SKM-1 (cell line): ENCODE measurements at regions not wholly inside any gene's neighbourhood (a gene's known extent, or its start where the extent isn't known, plus 50 kb on each side); places are given as distances from the start of the nearest gene placed in this dataset.
"Not testable (repeated sequence)": the region's sequence is repeated elsewhere in the genome, so short reads cannot be mapped to it uniquely, and the experiment has no call there.

Source experiments
- DNase-seq: peaks from one replicate; lab custom pipeline; 2025; ENCODE audit not compliant: unreplicated experiment; lab: John Stamatoyannopoulos, UW

DNA sequence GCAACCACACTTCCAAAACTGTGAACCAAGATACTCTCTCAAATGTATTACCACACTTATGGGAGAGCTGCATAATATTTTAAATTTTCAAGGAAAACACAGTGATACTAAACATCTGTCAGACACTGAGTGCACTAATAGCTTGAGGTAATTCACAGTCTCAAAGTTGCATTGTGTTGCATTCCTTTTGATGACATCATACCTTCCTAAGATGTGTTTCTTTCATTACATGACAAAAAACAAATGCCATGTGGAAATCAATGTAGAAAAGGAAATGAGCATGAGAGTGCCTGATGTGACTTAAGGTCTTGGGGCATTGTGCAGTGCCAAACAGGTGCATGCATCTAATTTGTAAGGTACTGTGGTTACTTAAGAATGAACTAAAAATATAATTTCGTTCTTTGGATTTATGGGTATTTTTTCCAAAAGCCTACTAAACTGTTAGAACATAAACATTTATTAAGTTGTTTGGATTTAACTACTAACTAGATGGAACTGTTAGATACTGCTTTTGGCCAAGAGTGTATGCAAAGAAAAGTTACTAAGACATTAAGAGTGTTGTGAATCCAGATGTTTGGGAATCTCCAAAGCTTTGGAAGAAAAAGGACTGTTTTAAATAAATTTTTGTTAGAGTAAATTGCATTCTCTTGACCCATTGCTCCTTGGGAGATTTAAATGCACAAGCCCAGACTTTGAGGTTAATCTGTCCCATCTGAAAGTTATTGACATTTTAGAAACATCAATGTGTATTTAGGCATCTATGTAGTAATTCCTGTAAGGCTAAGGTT lies 496.2 kb upstream of the SEMA3D start:
- no peak for DNase-seq

DNA sequence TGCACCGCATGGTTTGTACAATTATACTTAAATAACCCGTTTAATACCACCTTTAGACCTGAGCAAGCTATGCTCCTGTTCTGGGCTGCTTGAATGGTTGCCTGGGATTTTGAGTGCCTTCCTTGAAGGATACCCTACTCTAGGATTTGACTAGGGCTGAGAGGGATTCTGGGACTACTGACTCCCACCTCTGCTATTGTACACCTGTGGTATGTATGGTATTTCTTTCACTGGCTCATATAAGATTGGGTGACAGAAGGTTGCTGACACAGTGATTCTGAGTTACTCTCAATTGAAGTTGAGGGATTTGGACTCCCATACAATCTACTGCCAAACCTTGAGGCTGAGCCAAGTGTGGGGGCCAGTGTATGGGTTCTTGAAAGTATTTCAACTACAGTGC lies 494.4 kb upstream of the SEMA3D start:
- DNase-seq = no peak

DNA sequence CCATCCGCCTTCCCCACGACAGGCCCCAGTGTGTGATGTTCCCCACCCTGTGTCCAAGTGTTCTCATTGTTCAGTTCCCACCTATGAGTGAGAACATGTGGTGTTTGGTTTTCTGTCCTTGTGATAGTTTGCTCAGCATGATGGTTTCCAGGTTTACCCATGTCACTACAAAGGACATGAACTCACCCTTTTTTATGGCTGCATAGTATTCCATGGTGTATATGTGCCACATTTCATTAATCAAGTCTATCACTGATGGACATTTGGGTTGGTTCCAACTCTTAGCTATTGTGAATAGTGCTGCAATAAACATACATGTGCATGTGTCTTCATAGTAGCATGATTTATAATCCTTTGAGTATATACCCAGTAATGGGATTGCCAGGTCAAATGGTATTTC lies 488.2 kb upstream of the SEMA3D start:
- DNase-seq = not testable (repeated sequence)

DNA sequence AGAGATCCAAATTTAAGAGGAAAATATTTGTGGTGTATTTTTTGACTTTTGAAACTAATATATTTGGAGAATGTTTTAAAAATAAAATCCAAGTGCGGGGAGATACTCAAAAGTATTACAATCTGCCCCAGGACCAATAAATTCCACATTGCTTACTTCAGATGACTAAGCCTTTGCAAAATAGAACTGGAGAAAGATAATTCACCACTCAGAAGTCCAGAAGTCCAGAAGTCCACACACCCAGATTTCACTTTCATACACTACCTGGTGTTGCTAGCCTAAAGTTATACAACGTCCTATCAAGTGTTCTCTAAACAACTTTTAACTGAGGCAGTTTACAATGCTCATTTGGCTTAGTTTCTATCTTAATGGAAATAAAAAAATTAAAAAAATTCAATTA lies 487.0 kb upstream of the SEMA3D start:
- DNase-seq = no peak

DNA sequence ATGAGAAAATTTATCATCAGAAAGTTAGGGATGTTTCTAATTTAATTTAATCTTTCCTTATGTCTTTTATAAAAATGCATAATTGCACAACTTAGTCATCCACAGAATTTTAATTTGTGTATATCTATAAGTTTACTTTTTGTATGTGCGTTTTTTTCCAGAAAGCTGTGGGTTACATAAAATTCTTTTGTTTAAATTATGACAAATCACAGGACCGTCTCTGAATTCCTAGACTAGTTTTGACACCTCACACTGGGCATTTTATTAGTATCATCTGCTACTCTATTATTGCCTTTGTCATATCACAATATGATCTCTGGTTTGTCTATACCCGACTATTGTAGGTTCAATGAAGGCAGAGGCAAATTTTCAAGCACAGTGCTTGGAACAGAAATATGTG lies 482.4 kb upstream of the SEMA3D start:
- no peak for DNase-seq

DNA sequence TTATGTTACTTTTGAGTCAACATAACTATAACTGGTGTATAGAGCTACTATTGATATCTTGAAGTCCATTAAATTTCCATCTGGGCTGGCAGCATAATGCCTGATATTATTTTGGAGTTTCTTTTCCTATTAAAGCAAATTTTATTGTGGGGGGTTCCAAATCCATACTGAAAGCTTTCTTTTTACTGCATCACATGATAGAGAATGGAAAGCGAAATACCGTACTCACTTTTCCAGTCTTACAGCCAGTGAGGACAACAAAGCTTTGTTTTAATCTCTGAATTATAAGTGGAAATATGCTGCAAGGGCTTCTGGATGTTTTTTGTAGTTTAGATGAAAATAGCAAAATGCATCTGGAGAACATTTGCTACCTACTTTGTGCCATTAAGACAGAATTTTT lies 477.5 kb upstream of the SEMA3D start:
- DNase-seq = no peak

DNA sequence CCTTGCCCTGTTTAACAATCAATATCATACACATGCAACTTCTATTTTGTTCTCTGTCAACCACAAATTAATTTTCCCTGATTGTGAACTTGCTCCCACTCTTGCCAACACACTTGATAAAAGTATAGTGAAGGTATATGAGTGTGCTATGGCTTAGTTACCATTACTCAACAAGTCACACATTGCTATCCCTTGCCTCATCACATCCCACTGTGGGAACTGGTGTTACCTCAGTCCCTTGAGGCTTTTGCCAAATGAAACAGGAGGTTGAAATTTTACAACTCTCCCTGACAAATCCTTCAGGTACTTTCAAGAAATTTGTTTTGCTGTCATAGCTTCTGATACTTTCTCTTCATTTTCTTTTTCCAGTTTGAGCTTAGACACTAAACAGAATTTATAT lies 472.5 kb upstream of the SEMA3D start:
- no peak for DNase-seq

DNA sequence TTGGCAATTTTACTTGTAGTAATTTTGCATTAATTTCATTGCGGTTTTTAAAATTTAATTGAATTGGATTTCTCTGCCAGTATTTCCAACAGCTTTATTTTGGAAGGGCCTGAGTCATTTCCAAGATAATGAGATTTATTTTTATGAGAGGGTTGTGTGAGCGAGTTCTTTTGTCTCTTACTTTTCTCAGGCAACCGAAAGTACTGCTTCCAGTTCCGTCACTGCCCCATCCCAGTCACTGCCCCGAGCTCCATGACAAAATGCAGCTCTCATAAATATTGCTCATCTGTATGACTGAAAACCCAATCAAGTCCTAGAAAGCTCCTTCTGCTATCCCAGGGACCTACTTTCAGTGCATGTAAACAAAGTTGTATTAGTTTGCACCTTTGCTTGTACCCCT lies 468.4 kb upstream of the SEMA3D start:
- no peak for DNase-seq

DNA sequence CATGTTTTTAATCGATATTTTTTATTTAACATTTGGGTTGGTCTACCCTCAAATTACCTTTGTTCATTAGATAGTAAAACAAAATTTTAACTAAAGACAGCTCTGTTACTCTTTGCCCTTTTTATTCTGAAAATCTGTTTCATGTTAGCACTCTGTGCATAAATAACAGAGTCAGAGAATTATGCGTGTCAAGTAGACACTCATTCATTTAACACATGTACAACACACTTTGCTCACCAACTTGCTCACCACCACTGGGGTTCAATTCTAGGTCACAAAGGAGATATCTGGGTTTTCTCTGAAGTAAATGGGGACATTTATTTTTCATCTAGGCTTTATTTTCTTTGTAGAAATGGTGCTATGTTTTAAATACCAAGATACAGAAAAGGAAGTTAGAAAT lies 457.4 kb upstream of the SEMA3D start:
- DNase-seq = no peak

DNA sequence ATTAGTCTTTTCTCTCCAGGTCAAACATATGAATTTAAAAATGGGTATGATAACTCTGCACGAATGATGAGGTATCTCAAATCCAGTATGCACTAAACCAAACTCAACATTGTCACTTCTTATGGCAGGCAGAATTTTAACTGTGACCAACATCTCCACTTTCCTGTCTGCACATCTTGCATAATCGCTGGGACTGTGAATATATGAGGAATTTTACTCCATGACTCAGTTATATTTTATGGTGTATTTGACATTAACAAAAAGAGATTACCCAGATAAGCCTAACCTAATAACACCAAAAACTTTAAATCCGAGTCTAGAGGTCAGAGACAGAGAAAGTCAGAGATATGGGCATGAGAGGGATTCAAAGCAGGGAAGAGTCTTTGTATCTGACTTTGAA lies 454.5 kb upstream of the SEMA3D start:
- no peak for DNase-seq

DNA sequence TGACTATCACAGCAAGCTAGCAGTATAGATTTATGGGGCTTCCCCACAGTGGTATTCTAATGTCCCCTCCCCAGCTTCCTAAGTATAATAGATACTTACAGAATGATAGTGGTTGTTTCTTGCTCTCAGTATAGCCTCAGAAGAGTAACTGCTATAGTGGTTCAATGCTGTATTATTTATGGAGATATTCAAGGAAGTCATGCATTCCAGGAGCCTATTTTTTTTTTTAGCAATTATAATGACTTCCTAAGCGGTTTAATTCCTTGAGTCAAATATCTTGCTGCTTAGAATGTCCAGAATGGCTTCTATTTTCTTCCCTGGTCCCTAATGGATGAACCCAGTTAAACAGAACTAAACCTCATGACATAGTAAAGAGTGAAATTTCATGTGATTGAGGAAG lies 451.5 kb upstream of the SEMA3D start:
- no peak for DNase-seq

DNA sequence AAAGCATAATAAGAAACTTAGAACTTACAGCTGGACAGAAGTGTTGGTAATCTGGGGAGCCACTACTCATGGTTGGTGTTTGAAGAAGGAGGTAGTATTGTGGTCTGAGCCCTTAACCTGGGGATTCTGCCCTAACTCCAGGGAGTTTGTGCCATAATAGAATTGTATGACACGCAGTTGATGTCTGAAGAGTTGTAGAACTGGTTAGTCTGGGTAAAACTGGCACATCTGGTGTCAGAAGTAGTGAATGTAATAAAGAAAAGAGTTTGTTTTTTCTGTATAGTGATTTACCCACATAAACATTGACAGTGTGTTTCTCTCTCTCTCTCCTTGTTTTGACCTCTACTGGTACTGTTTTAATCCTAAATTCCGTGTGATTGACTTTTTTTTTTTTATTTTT lies 448.1 kb upstream of the SEMA3D start:
- DNase-seq = no peak

DNA sequence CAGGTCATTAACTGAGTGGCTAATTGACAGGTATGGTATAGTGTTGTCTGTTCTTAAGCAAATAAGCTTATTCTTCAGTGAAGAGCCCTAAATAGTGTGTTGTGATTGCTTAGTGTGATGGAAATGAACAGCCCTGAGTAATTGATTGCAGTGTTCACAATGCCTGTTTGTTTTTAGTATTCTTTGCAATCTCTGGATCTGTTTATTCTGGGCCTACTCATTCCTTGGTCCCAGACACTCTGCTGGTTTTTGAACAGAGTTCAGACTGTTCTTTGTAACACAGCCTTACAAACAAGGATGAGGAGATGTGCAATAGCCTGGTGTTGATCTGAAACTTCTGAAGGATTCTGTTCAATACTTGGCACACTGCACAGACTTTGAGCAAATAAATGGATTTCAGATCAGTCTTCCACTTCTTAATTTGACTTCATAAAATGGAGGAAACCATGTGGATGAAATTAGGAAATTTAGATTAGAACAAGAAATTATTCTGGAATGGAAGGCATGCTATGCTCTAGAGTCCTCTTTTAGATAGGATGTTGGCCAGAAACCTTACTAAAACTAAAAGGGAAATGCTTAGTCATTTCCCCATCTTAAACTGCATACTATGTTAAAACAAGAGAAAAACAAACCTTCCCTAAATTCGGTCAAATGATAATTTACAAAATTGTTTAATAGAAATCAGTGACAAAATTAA lies 444.2 kb upstream of the SEMA3D start:
- DNase-seq = no peak

DNA sequence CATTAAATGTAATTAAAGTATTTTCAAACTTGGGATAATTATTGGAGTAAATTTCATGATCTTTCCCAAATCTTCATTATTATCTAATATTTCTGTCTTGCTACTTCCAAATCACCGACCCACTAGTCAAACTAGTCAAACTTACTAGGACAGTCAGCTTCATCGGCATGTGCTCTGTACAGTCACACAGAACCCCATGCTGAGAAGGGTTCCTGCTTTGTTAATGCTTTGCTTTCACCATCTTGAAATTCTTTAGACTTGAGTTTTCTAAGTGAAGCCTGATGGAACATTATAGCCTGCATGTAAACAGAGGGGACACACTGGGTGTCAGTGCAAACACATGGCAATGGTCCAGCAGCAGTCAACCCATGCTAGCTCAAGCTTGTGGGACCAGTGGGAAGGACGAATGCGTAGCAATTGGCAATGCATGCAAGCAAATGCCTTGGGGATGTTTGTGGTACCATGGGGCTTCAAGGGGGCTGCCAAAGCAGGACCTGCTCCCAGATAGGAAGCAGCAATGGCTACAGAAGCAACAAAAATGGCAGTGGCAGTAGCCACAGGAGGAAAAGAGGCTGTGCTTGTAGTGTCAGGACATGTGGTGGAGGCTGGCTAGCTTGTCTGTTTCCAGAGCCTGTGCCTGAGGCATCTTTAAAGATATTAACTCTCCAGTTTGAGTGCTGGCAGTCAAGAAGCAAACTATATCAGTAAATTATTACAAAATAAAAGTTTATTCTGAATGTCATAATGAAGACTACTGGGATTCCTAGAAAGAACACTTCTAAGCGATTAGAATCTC lies 441.1 kb upstream of the SEMA3D start:
- DNase-seq = no peak

DNA sequence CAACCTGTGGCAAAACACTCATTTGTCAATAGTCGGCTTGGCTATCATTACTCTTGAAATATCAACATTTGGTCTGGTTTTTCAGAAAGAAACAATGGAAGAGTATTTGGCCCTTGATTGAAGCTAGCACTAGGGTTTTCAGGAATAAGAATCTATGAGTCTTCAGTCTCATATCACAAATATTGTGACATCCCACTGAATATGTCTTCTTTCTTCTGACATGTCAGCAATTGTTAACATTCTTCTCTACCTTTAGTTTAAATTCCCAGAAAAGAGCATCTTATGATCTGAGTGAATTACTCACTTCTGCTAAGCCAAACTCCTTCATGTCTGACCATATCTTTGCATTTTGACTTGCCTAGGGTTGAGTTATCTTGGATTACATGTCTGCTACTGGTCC lies 435.2 kb upstream of the SEMA3D start:
- no peak for DNase-seq

DNA sequence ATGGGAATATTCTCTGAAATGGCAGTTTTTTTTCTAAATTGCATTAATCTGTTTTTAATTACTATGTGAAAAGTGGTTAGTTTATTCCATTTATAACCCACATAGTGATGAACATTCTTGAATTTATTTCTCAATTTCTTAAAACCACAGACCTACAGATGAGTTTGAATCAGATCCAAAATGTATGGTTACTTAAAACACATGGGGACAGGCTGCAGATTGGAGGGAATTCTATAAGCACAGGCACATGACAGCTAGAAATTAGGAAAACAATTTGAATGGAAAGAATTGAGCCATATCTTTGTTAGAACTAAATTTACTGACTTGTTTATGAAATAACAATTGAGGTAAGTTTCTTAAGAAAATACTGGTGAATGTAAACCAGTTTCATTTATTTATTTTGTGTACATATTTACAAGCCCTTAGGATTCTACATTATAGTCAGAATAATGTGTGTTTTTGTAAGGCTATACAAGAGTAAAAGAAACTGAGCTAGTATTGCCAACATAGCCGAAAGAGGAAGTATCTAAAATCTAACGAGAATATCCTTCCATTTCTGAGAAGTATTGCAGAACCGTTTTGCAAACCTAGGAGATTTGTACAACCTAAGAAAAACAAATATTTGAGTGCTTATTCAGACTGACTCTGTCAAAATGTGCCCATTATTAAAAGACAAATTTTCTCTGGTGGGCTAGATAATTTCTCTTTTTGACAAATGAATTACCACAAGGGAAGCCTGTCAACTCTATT lies 434.3 kb upstream of the SEMA3D start:
- DNase-seq = peak; percentile 58

DNA sequence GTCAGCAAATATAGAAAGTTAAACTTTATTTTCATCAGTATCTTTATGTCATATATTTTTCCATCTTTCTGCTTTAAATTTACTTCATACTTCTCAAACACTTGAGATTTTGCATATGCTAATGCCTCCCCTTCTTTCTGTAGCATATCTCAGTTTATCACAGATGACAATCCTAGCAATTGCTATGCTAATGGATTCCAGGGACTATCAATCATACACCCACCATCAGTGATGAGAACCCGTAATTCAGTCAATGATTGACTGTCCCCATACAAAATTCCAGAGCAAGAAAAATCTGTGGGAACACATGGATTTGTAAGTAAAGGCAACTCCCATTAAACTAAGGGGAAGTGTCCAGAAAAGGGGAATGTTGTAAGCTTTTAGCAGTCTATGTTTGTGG lies 432.4 kb upstream of the SEMA3D start:
- DNase-seq = no peak

DNA sequence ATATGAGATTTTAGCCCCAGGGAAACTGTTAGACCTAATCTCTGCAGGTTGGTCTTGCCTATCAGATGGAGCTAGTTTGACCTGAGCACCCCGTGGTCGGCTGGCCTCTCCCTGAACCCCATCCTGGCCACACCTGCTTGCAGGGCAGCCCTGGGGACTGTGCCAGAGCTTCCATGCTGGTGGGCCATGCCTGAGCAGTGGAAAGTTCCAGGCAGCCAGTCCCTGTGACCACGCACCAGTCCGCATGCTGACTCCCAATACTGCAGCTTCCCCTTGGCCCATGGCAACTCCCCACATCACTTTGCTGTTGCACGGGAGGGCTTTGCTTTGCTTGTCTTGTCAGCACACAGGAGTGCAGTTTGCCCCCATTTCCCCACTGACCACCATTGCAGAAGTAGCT lies 427.8 kb upstream of the SEMA3D start:
- no peak for DNase-seq

DNA sequence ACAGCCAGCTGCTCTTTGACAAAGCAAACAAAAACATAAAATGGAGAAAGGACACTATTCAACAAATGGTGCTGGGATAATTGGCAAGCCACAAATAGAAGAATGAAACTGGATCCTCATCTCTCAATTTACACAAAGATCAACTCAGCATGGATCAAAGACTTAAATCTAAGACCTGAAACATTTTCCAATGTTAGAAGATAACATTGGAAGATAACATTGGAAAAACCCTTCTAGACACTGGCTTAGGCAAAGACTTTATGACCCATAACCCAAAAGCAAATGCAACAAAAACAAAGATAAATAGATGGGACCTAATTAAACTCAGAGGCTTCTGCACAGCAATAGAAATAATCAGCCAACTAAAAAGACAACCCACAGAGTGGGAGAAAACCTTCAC lies 425.7 kb upstream of the SEMA3D start:
- DNase-seq = no peak

DNA sequence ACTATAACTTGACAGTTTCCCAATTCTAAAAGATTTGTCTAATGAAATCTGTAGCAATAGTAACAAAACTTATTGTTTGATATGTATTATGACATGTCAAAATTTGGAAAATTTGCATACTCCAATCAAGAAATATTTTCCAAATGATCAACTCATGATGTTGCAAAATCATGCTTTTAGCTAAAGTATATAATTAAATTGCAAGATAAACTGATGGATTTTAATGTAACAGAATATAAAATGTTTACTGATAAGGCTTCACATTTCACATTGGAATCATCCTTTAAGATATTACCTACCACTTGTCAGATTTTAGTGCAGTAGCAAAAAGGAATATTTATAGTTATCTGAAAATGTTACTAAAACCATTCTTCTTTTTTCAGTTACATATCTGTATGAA lies 421.9 kb upstream of the SEMA3D start:
- no peak for DNase-seq

DNA sequence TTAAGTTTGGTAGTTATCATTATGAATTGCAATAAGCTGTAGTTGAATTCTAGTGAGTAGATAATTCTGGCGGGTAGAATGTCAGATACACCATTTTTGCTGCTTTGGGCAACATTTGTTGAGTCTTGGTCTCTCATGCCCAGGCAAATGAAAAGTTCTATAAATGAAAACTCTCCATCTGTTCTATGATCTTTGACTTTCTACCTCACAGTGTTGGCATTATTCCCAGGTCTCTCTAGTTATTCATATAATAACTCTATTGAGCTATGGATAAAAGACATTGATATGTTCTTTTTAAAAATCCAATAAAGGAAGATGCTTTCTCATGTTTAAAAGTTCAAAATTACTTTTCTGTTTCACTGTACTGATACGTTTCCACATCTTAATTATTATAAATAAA lies 415.3 kb upstream of the SEMA3D start:
- DNase-seq = no peak
